CD14-positive monocyte (primary cell): ENCODE measurements at regions not wholly inside any gene's neighbourhood (a gene's known extent, or its start where the extent isn't known, plus 50 kb on each side); places are given as distances from the start of the nearest gene placed in this dataset.

Experiments
- DNase-seq, 3 donors: peaks; one replicate each; pipeline ENCODE4 v3.0.0-alpha.2; 2011 to 2022
- H2AFZ ChIP-seq: 2 replicates; pipeline ENCODE4 v1.6.0; 2012; ENCODE audit warnings: mild to moderate bottlenecking, low read depth, low read length, inconsistent platforms; ENCODE audit not compliant: insufficient read depth, poor library complexity, severe bottlenecking
- H3K27ac ChIP-seq, 2 donors: 1 replicate in 1 of 2; 2 replicates in 1 of 2; pipeline ENCODE4 v1.5.1; 2012 to 2013; ENCODE audit warnings: low read length in 2 of 2, control low read depth in 1 of 2, inconsistent platforms in 1 of 2, low read depth in 1 of 2, mild to moderate bottlenecking in 1 of 2
- H3K27me3 ChIP-seq, 2 donors: one replicate each; pipeline versions ENCODE4 v1.6.0 to v1.6.1; 2011 to 2013; ENCODE audit warnings: low read length in 2 of 2; ENCODE audit not compliant: control insufficient read depth in 2 of 2, insufficient read depth in 2 of 2
- H3K36me3 ChIP-seq, 2 donors: replicated peaks in 1 of 2; 1 replicate in 1 of 2; 2 replicates in 1 of 2; pipeline versions ENCODE4 v1.5.1 to v1.6.1; 2012 to 2013; ENCODE audit warnings: low read length in 2 of 2, control low read depth in 1 of 2, inconsistent platforms in 1 of 2, mild to moderate bottlenecking in 1 of 2; ENCODE audit not compliant: insufficient read depth in 2 of 2, control insufficient read depth in 1 of 2
- H3K4me1 ChIP-seq, 2 donors: 1 replicate in 1 of 2; 2 replicates in 1 of 2; pipeline versions ENCODE4 v1.5.1 to v1.6.1; 2012 to 2013; ENCODE audit warnings: low read length in 2 of 2, control low read depth in 1 of 2, inconsistent platforms in 1 of 2, mild to moderate bottlenecking in 1 of 2, moderate library complexity in 1 of 2; ENCODE audit not compliant: insufficient read depth in 2 of 2, control insufficient read depth in 1 of 2
- H3K4me2 ChIP-seq: replicated peaks from 2 replicates; pipeline ENCODE3; 2012; ENCODE audit warnings: low read length, moderate library complexity, mild to moderate bottlenecking; ENCODE audit not compliant: poor library complexity, severe bottlenecking; ENCODE audit errors: extremely low read depth
- H3K4me3 ChIP-seq, 3 experiments: fragments of 200-600 bp in 1 of 3; sonication (generic) in 1 of 3; replicated peaks in 1 of 3; 1 replicate in 2 of 3; 2 replicates in 1 of 3; pipeline ENCODE4 v1.5.1; 2011 to 2013; ENCODE audit warnings: low read length in 3 of 3, mild to moderate bottlenecking in 3 of 3, control low read depth in 2 of 3, low read depth in 2 of 3, inconsistent platforms in 1 of 3, moderate library complexity in 1 of 3
- H3K79me2 ChIP-seq: 2 replicates; pipeline ENCODE4 v1.6.0; 2012; ENCODE audit warnings: mild to moderate bottlenecking, control low read depth, inconsistent platforms, low read length, moderate library complexity; ENCODE audit not compliant: insufficient read depth
- H3K9ac ChIP-seq: 2 replicates; pipeline ENCODE4 v1.6.0; 2017; ENCODE audit warnings: low read length, mild to moderate bottlenecking; ENCODE audit not compliant: insufficient read depth, poor library complexity, severe bottlenecking
- H3K9me3 ChIP-seq, 2 donors: replicated peaks in 1 of 2; 1 replicate in 1 of 2; 2 replicates in 1 of 2; pipeline versions ENCODE4 v1.5.1 to v1.6.1; 2012 to 2013; ENCODE audit warnings: low read length in 2 of 2, control low read depth in 1 of 2; ENCODE audit not compliant: control insufficient read depth in 1 of 2, insufficient read depth in 1 of 2
- H4K20me1 ChIP-seq: 2 replicates; pipeline ENCODE4 v1.6.0; 2012; ENCODE audit warnings: mild to moderate bottlenecking, low read length, control low read depth, moderate library complexity; ENCODE audit not compliant: insufficient read depth
- H3K27ac Mint-ChIP-seq, 7 donors: one replicate each; pipeline ENCODE4 v1.8.0; 2020; ENCODE audit warnings: mild to moderate bottlenecking in 7 of 7, mixed read lengths in 7 of 7, moderate library complexity in 6 of 7, inconsistent platforms in 2 of 7
- H3K27me3 Mint-ChIP-seq, 3 donors: one replicate each; pipeline ENCODE4 v1.8.0; 2021 to 2022; ENCODE audit warnings: low read depth in 3 of 3, mild to moderate bottlenecking in 3 of 3, mixed read lengths in 3 of 3, moderate library complexity in 3 of 3, inconsistent platforms in 1 of 3
- H3K36me3 Mint-ChIP-seq, 2 donors: one replicate each; pipeline ENCODE4 v1.8.0; 2020; ENCODE audit warnings: mixed read lengths in 2 of 2, inconsistent platforms in 1 of 2, mild to moderate bottlenecking in 1 of 2
- H3K4me1 Mint-ChIP-seq: one replicate; pipeline ENCODE4 v1.8.0; 2020; ENCODE audit warnings: mild to moderate bottlenecking, mixed read lengths
- H3K4me3 Mint-ChIP-seq, 2 donors: one replicate each; pipeline ENCODE4 v1.8.0; 2020; ENCODE audit warnings: mild to moderate bottlenecking in 2 of 2, mixed read lengths in 2 of 2, moderate library complexity in 1 of 2
- H3K9me3 Mint-ChIP-seq, 7 donors: one replicate each; pipeline ENCODE4 v1.8.0; 2020 to 2022; ENCODE audit warnings: mixed read lengths in 7 of 7, mild to moderate bottlenecking in 6 of 7, moderate library complexity in 6 of 7, inconsistent platforms in 2 of 7
- WGBS: methylation state at CpG from one replicate; pipeline ENCODE4 v1.1.5; 2013; ENCODE audit warnings: missing lambda C conversion rate; ENCODE audit not compliant: insufficient coverage; 5-methylcytosine and 5-hydroxymethylcytosine counted together
- intact Hi-C, 2 donors: fragments of 100-400 bp; cut with micrococcal nuclease; formaldehyde crosslinking; loops; one replicate each; pipeline versions ENCODE4 v1.15.0 to v1.15.1; 2023
- TF ChIP-seq, protein P1 (sequence below): fragments of 200-600 bp; IDR thresholded peaks from one replicate; pipeline ENCODE4 v1.8.0; 2022; ENCODE audit warnings: antibody characterized with exemption, mild to moderate bottlenecking

DNA sequence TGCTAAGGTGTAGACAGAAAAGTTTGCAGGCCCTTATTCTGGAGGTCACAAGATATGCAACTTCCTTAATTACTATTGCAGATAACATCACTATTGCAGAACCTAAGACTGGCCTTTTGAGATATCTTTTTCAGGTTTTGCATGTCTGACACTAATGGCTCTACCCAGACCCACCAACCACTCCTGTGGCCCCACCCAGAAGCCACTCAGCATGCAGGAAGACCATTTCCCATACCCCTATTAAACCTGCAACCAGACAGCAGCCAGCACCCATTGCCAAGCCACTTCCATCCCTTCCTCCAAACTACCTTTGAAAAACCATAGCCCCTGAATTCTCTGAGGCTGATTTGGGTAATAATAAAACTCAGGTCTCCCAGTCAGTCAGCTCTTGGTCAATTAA is 297.6 kb downstream of the SLITRK6 start:
- H3K4me3 Mint-ChIP-seq, result no peak overlapping the region
- no peaks in the 10 kb centered on the region for H3K4me1 ChIP-seq
- DNase-seq, result no peak
- intact Hi-C loops, result no loop called here
- H3K27me3 ChIP-seq, result no peaks in the 10 kb centered on the region
- no peak overlapping the region for H3K4me3 ChIP-seq
- H3K79me2 ChIP-seq, result no peaks in the 10 kb centered on the region
- no peak overlapping the region for H3K27ac Mint-ChIP-seq
- H4K20me1 ChIP-seq, result no peaks in the 10 kb centered on the region
- H3K9me3 Mint-ChIP-seq, result peaks cover 2 to 14% (median 5%) of the 10 kb centered on the region in 7 donors
- no peak overlapping the region for H3K4me2 ChIP-seq
- H3K9me3 ChIP-seq, result peaks cover 7 to 9% of the 10 kb centered on the region in 2 donors
- no peaks in the 10 kb centered on the region for H3K36me3 ChIP-seq
- H3K27ac ChIP-seq, result no peak overlapping the region
- H3K36me3 Mint-ChIP-seq, result no peaks in the 10 kb centered on the region
- H3K4me1 Mint-ChIP-seq, result no peaks in the 10 kb centered on the region
- no peak overlapping the region for H2AFZ ChIP-seq
- peaks cover 0 to 1% (median 0%) of the 10 kb centered on the region in 3 donors for H3K27me3 Mint-ChIP-seq
- TF ChIP-seq, protein P1, sequence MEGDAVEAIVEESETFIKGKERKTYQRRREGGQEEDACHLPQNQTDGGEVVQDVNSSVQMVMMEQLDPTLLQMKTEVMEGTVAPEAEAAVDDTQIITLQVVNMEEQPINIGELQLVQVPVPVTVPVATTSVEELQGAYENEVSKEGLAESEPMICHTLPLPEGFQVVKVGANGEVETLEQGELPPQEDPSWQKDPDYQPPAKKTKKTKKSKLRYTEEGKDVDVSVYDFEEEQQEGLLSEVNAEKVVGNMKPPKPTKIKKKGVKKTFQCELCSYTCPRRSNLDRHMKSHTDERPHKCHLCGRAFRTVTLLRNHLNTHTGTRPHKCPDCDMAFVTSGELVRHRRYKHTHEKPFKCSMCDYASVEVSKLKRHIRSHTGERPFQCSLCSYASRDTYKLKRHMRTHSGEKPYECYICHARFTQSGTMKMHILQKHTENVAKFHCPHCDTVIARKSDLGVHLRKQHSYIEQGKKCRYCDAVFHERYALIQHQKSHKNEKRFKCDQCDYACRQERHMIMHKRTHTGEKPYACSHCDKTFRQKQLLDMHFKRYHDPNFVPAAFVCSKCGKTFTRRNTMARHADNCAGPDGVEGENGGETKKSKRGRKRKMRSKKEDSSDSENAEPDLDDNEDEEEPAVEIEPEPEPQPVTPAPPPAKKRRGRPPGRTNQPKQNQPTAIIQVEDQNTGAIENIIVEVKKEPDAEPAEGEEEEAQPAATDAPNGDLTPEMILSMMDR, result no peak
- H3K9ac ChIP-seq, result no peak overlapping the region

DNA sequence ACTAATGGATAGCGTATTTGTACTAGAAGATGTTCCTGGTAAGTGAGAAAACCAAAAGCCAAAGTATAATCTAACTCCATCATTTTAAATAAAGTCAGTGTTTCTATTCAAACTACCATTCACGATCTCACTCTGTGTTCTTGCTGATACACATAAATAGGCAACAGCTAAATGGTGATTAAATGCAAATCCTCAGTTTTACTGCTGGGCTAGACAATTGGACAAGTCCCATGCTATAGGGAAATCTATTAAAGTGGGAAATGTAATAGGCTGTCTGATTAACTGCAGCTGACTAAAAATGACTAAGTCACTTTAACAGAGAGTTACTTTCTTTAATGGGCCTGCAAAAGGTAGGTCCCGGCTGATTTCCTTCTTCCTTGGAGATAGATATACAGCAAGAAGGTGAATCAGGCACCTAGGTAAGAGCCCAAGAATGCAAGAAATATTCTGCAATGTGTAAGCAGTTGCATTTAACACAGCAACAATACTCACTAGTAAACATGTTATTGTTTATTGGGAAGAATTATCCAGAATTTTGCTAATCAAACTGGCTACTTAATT is 298.4 kb downstream of the SLITRK6 start:
- Histone ChIP-seq H3K9me3 (peaks cover 9 to 12% of the 10 kb centered on the region in 2 donors), H3K27ac (no peak overlapping the region), H3K4me1 (no peaks in the 10 kb centered on the region), H3K9ac (no peak overlapping the region), H3K79me2 (no peaks in the 10 kb centered on the region), H2AFZ (no peak overlapping the region), H3K4me3 (no peak overlapping the region), H3K27me3 (no peaks in the 10 kb centered on the region), H4K20me1 (no peaks in the 10 kb centered on the region), H3K4me2 (no peak overlapping the region), H3K36me3 (no peaks in the 10 kb centered on the region)
- H3K4me3 Mint-ChIP-seq, result no peak overlapping the region
- H3K9me3 Mint-ChIP-seq, result peaks cover 2 to 15% (median 5%) of the 10 kb centered on the region in 7 donors
- TF ChIP-seq, protein P1, result no peak
- intact Hi-C loops, result no loop called here
- no peaks in the 10 kb centered on the region for H3K4me1 Mint-ChIP-seq
- H3K36me3 Mint-ChIP-seq, result no peaks in the 10 kb centered on the region
- H3K27me3 Mint-ChIP-seq, result peaks cover 0 to 1% (median 0%) of the 10 kb centered on the region in 3 donors
- no peak for DNase-seq
- H3K27ac Mint-ChIP-seq, result no peak overlapping the region
- no CpG with 5 or more reads among the region's 3 CpGs for WGBS
